Epidermal melanocyte (primary cell): ENCODE measurements at regions not wholly inside any gene's neighbourhood (a gene's known extent, or its start where the extent isn't known, plus 50 kb on each side); places are given as distances from the start of the nearest gene placed in this dataset.

Experiments
- DNase-seq: peaks from one replicate; pipeline ENCODE4 v3.0.0; 2011; ENCODE audit warnings: low spot score; ENCODE audit not compliant: insufficient read length

DNA sequence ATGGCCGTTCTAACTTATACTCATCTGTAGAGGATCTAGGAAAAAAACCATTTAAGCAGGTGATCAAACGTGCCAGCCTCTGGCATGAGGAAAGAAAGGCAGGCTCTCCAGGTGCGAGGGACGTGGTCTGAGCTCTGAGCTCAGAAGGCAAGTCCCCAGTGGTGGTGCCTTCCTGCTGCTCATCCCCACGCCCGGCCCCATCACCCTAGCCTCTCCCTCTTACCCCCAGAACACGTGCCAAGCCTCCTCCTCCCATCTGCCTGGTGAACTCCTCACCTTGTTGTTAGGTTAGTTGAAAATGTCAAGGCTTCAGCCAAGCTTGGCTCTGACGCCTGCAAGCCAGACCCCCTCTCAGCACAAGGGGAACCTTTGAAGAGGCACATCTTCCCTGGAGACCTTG lies 571.2 kb upstream of the MKI67 start:
- no peak for DNase-seq

GRCh38 chr10:128701381-128701780 lies 575.2 kb upstream of the MKI67 start:
- DNase-seq: no peak

GRCh38 chr10:128701837-128702236 lies 575.6 kb upstream of the MKI67 start:
- no peak for DNase-seq

- DNase-seq: no peak
Measured at GRCh38 chr10:128704716-128705115, 578.5 kb upstream of the MKI67 start.

DNA sequence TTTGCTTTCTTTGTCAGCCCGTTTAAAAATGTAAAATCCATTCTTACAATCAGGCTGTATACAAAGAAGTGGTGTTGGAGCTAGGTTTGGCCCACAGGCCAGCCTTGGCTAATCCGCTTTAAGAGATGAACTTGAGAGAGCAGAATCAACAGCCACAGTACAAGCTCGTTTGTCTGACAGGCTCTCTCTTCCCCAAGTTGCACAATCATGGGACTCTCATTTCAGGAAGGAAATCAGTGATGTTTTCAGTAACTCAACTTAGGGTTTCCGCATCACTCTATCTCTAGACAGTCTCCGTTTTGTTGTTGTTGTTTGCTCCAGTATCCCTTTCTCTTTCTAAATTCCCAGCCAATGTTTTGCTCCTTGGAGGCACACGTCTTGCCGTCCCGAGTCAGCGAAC lies 582.0 kb upstream of the MKI67 start:
- DNase-seq: no peak

DNA sequence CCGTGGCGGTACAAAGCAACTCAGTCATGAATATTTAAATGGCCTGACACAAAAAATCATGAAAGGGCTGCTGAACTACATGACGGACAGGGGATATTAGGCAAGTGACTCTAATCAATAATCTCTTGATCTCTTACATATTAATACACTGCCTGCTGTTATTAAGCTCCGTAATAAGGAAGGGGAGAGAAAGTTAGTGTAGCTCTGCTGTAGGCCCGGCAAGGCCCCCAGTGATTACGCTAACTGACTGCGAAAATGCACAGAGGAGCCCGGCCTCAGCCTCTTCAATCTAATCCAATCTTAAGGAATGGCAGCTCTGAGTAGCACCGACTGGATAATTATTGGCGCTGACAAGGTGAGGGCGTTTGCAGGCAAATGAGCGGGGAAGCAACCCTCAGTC lies 583.5 kb upstream of the MKI67 start:
- DNase-seq: no peak

GRCh38 chr10:128710098-128710797 lies 584.0 kb upstream of the MKI67 start:
- DNase-seq: no peak

DNA sequence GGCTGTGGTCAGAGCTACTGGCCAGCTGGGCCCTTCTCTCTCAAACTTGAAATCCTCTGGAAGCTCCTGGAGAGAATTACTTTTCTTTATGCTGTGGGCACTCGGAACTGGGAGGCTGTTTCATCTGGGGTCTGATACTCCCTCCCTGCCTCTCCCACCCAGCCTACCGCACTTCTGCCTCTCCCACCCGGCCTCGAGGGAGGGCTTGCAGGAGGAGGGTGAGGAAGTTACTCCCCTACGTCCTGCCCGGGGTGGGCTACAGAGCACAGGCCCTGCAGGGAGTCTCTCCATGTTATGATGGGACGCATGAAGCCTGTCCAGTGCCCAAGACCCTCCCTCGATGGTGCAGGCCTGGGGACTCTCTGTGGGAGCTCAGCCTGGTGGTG lies 584.6 kb upstream of the MKI67 start:
- DNase-seq: no peak

- no peak for DNase-seq
Measured at GRCh38 chr10:128711806-128712205, 585.6 kb upstream of the MKI67 start.

DNA sequence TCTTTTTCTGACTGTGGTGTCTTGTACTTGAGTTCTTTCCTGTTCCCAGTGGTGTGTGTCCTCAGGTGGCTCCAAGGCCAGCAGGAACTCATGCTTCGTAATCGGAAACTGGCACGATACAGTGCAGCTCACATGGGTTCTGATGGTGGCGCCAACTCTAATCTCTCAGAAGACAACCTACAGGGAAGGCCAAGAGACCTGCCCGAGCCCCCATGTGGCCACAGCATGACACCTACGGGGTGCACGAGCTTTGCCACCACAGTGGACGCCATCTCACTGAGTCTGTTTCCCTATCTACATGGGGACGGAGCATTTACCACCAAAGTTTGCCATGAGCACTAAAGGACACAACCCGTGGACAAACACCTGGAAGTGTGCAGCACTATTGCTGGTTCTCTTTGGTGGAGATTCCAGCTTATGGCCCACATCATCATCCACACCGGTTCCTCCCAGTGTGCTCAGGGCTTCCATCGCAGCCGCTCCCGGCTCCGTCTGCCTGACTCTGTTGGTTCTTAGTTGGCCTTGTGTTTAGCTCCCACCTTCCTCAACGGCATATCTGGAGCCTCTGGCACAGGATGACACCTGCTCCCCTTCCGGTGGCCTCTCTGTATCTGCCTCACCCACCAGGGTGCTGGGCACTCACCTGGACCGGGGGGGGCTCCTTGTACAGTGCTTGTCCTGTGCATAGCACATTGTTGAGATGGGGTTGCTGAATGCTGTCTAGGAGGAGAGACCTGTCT lies 586.6 kb upstream of the MKI67 start:
- no peak for DNase-seq

DNA sequence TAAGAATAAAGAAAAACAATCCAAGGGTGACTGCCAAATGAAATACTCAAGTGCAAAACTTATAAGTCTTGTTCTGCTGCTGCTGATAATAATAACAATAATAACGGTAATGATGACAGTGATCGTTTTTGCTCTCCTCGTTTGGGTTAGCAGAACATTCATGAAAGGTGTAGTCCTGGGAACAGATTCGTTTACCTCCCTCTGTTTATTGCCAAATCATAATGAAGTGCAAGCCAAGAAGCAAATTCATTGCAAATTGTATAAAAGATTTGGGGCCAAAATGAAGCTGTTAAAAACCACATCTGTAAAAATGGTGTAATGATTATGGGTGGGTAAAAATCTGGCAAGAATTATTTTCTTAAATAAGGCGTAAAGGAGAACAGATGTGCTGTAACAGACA lies 587.2 kb upstream of the MKI67 start:
- DNase-seq: no peak

DNA sequence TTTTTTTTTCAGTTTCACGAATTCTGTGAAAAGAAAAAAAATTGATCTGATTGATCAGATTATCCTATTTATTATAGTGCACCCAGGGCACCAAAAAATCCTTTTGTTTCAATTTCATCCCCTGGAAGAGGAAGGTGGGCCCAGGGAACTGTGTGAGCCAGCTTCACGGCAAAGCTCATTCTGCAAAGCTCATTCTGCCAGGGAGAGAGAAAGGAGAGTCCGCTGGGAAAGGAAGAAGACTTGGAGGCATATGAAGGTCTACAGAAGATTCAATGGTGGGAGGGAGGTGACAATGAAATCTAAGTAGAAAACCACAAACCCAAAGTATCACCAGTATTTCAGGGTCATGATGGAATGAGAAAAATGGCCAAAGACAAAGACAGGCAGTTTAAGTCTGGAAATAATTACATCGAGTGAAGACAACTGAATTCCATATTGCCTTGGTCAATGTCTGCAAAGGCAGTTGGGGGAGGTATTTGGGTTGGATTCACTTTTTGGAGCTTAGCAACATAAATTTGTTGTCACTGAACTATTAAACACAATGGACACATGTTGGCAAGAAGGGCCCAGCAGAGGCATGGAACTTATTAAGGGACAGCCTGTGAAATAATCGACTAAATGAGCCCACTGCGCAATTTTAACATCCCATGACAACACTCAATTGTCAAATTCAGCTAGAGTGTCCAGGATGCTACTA lies 587.8 kb upstream of the MKI67 start:
- no peak for DNase-seq

DNA sequence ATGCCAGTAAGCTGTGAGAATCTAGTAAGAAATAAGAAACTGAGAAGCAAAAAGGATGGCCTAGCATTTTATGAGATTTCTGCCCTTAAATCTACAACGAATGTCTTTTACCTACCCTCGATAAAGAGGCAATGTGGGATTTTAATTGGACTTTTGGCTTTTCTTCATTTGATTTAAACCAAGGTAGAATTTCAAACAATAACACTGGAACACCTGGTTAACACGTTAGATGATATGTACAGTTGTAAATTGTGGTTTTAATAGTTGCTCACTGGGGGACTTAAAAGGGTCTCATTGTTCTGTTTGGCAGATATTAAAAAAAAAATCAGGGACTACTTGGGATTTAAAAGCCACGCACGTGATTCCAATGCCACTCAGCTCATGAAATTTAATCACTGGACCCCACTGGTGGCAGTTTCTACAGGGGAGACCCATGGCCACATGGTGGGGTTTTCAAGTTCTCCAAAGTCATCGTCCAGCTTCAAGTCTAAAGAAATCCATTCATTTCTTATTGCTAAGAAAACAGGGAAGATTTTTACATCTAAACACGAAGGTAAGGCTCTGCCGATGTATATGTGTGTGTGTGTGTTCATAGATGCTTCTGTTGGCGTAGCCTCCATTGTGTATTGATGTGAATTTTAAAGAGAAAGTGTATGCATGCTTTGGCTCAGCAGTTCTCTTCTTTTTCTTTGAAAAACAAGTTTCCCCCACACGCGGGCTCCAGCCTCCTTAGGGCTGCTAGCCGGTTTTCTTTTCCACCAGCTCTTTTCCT lies 588.6 kb upstream of the MKI67 start:
- no peak for DNase-seq

GRCh38 chr10:128716181-128716580 lies 590.0 kb upstream of the MKI67 start:
- DNase-seq: no peak

GRCh38 chr10:128721963-128722445 lies 595.8 kb upstream of the MKI67 start:
- DNase-seq: no peak

DNA sequence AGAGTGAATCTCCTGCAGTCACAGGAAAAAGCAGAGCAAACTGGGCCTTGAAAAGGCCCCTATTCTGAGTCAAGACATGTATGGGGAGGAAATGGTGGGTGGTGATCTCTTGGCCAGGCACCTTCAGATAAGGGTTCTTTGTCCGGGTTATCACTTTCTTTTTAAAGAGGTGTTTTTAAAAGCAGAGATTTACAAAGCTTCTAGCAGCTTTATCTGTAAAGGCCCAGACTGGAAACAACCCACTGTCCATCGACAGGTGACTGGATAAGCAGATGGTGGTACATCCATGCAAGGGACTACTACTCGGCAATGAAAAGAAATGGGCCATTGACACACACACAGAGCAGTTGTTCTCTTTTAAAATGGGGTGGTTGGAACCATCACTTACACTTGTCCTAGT lies 596.7 kb upstream of the MKI67 start:
- DNase-seq: no peak

- no peak for DNase-seq
Measured at GRCh38 chr10:128723631-128724205, 597.5 kb upstream of the MKI67 start.

GRCh38 chr10:128725531-128725930 lies 599.3 kb upstream of the MKI67 start:
- DNase-seq: no peak

DNA sequence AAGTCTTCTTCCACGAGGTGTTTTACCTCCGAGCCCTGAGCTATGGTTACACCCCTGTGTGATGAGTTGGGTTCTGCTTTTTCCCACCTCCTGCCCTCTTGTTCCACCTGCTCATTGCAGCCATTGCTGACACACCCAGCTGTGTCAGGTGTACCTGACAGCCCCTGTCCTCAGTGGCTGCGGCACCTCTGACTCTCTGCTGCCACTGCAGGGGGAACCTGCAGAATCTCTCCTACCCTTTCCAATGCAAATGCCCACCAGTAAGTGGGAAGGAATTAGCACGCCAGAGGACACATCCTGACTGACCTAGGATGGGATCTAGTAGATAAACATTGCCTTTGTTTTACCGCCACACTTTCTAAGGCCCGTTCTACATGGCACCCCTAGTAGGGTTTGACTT lies 600.9 kb upstream of the MKI67 start:
- DNase-seq: no peak

GRCh38 chr10:128729910-128730420 lies 603.7 kb upstream of the MKI67 start:
- DNase-seq: no peak

DNA sequence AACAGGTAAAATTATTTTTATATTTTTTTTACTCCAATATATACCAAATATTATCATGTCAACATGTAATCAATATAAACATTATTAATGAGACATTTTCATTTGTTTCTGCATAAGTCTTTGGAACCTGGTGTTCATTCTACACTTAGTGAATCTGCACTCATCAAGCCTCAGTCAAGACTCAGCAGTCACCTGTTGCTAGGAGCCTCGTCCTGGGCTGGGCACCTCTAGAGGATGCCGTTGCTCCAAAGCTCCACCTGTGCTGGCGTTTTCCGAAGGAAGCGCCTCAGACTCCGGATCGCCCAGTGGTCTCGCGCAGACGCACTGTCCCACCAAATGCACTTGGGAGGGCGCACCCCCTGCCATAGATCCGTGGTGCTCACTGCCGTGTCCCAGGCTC lies 604.7 kb upstream of the MKI67 start:
- DNase-seq: no peak
